Inferior parietal cortex (tissue), 1 donor: ENCODE measurements at regions not wholly inside any gene's neighbourhood (a gene's known extent, or its start where the extent isn't known, plus 50 kb on each side); places are given as distances from the start of the nearest gene placed in this dataset.

Experiments
- DNase-seq: peaks from one replicate; pipeline ENCODE4 v3.0.0-alpha.2; 2016; ENCODE audit errors: extremely low spot score

DNA sequence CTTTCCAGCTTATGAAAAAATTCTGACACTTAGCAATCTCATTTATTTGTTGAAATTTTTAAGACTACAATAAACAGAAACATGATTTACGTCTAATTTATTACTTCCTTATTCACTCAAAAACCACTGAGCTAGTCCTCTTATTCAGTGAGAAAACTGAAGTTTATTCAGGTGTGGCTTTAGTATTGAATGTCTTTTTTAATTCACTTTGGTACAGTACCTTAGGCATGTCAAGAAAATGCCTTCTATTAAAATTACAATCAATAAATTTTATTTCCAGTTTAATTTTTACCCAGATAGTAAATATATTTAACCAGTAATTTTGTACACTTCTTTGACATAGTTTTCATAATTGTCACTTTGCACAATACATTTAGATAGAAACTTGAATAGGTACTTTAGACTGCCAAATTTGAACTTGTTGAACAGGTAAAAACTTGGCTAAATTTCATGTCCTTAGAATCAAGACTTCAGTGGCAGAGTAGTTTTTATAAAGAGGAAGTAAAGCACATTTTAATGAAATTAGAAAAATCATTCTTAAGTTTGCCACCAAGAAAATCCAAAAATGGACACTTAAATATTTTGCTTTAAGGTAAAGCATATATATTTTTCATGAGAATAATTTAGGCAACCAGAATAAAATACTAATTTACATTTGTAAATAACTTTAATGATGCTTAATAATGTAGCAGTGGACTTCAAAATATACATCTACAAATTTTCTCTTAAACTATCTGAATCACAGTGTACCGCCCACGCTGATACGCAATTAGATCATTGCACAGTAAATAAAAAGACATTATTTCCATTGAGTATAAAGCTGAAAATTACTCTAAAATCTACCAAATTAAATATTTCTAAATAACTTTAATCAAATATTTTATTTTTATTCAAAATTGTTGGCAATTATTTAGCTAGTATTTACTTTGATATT, 159.1 kb downstream of the RASSF9 start:
- no peak for DNase-seq

DNA sequence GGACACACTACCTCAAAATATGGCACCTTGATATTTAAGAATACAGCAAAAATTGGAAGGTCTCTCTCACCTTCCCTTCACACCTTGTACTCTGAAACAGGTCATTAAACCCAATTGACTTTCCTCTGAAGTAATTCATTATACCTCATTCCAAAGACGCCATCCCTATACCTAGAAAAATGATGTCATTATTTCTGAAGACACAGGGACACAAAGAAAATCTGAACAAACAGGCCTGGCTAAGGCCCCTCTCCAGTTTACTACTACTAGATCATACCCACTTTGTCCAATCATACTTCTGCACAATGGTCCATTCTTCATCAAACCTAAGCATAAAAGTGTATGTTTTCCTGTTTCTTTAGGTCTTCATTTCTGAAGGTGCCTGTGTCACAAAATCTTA, 156.9 kb downstream of the RASSF9 start:
- DNase-seq, result no peak

DNA sequence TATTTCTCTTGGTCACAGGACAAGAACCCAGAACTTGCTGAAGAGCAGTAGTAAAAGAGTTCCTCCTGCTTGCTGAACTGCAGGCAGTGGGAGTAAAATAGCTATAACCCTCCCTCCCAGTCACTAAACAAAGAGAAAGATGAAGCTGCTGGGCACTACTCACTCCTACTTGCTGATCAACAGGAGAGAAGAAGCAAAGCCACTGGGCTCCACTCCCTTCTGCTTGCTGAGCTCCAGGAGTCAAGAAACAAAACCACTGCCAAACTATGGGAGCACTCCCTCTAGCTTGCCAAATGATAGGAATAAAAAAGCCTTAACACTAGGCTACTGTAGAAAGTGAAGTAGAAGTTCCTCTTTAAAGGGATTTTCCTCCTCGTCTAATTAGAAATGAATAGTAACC, 155.3 kb downstream of the RASSF9 start:
- no peak for DNase-seq

DNA sequence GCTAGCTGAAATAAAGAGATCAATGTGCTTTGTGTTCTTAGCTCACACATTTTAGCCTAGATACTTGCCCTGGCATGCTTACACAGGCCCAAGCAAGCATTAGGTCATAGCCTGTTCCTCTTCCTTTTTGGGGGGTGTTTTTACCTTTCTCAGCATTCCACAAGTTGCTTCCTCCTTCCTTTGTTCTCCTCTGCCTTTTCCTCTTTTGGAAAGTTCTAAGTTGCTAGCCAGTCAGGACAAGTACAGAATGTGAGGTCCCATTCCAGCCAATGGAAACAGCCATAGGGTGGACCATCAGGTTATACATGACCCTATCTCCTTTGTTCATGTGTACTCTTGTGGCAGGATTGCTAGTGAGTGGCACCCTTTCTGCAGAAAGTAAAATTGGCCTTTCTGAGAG, 154.9 kb downstream of the RASSF9 start:
- DNase-seq, result no peak

DNA sequence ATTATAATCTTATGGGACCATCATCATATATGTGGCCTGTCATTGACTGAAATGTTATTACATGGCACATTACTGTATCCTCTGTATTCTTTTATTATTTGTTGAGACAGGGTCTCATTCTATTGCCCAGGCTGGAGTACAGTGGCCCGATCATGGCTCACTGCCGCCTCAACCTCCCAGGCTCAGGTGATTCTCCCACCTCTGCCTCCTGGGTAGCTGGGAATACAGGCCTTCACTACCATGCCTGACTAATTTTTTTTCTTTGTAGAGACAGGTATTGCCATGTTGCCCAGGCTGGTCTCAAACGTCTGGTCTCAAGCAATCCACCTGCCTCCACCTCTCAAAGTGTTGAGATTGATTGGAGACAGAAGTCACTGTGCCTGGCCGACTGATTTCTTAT, 153.2 kb downstream of the RASSF9 start:
- DNase-seq, result no peak

DNA sequence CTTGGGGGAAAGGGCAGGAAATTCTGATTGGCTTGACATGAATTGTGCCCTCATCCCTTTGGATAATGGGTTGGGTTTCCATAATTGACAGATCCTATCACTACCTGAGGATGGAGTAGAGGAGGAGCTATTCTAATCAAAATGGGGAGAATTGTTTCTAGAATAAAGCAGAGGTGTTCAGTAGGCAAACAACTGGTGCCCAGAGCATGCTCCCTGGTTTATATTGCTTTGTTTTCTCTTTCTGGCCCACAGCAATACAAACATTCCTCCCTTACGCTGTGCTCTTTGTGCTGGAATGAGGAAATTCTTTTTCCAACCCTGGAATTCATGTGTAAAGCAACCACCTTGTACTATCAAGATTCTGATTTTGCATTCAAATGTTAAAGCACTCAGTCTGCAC, 147.4 kb downstream of the RASSF9 start:
- no peak for DNase-seq

DNA sequence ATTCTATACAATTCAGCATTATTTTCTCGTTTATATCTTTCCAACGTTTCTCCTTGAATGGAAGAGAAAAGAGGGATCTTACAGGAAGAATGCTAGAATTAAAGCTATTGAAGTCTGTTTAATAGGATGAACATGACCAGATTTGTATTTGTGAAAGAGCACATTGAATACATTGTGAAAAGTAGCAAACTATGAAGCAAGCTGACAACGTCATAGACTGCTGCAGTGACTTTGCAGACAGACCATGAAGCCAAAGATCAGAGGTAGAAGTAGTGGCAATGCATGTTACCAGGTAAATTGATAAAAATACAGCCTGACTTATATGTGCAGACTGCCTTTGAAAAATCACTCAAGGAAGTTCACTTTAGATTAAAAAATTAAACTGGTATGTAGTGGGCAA, 146.1 kb downstream of the RASSF9 start:
- no peak for DNase-seq

DNA sequence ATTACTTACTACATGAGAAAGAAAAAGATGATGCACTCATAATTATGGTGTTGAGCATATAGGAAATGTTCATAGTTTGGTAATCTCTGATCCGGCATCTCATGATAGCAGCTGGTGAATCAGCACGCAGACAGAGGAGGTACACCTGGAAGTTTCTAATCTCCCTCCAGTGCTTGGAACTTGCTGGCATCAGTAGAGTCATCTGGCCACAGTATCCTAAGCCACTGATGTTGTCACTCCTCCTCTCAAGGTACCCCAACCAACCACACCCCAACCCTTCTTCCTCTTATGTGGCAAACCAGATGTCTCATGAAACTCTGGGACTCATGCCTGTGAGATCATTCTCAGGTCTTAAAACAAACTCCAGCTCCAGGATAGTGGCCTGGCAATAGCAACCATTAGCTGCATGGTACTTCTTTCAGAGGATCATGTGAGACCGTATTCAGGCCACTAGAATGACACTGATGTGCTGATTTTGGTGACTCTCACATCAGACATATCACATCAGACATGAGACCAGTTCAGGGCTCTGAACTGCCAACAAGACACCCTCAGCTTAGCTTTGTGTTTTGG, 143.0 kb downstream of the RASSF9 start:
- no peak for DNase-seq

DNA sequence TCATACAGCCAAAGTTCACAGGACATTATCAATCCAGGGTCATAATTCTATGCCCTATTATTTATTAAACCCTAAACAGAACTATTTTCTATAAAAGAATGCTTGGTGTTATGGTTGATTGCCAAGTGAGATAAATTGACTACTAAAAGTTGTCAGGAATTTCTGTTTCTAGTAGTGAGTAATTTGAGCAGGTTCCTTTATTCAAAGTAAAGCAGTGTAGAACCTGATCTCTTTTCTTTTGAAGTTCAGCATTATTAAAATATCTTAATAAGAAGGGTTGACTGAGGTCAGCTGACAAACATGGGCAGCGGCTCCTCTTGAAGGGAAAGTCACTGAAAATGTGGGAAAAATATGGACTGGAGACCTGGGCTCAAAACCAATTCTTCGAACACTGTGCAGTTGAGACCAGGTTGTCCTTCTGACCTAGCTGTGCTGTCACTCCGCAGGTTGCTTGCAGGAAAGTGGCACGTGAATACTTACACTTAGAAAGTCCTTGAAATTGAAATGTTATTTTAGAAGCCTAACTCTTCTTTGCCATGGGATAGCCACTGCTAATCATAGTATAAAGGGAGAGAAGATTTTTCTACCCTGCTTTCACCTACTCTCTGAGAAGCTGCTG, 141.0 kb downstream of the RASSF9 start:
- no peak for DNase-seq

DNA sequence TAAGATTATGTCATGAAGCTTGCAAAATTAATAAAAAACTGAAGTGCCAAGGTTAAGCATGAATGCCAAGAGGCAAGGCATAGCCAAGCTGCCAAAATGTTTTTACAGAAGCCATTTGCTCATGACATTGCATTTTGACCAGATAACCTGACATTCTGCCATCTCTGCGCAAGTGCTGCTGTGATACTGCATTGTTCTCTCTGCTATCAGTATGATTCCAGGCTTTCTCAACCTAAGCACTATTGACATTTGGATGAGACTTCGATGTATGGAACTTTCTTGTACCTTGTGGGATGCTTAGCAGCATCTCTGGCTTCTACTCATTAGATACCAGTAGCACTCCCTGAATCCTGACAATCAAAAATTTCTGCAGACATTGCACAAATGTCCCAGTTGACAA, 139.2 kb downstream of the RASSF9 start:
- DNase-seq, result no peak

DNA sequence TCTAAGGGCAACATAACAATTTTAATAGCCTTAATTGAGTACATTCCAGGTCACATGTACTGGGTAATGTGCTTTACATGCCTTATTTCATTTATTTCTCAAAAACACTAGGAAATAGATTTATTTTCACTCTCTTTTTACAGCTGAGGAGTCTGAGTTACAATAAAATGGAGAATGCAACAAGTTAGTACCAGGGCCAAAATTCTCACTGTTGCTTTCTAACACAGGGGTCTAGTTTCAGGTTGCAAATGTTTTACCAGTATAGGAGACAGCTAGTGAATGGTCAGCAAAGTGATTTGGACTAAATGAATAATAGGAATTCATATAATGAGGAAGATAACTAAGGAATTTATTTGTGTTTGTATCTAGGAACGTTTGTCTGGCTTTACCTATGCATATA, 137.3 kb downstream of the RASSF9 start:
- DNase-seq, result no peak

DNA sequence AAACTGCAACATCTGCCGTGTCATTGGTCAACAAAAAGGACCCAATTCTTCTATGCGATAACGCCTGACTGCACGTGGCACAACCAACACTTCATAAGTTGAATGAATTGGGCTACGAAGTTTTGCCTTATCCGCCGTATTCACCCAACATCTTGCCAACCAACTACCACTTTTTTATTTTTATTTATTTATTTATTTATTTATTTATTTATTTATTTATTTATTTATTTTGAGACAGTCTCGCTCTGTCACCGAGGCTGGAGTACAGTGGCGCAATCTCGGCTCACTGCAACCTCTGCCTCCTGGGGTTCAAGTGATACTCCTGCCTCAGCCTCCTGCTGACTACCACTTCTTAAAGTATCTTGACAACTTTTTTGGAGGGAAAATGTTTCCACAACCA, 127.4 kb downstream of the RASSF9 start:
- DNase-seq, result no peak

DNA sequence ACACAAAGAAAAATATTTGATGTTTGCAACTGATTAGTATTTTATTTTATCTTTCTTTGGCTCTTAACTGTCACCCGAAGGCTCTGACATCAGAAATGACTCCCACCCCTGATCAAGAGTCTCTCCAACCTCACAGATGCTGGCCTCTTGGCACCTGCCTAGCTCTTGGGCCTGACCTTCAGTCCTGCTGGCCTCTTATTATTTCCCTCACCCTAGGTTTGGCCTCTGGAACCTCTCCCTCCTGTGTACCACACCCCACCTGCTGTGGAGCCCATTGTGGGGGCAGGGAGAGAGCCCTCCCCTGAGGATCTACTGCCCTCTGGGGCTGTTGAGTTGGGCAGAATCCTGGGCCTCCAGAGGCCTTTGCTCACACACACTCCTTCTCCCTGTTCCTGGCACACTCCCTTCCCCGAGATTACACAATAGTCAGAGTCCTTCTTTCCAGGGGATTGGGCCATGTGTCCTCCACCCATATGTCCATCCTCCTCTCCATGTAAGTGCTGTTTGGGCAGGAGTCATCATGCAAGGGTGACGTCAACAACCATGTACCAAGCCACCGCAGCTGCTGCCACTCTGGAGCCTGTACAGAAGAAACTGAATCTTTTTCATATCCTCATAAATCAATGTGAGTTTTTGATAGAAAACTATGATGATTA, 124.3 kb downstream of the RASSF9 start:
- no peak for DNase-seq

DNA sequence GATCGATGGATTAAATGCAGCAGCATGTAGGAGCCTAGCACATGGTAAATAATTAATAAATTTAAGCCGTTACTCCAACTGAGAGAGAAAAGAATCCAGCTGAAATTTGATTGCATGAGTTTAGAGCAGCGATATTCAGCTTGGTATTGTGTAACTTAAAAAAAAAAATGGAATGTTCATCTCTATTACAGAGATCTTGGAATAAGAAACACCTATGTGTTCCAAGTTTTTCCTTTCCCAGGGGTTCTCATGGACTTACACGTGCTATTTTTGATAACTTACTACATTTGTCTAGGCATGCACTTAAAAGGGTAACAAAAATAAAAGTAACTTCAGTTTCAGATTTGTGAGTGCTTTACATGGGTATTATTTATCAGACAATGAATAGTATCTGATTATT, 122.8 kb downstream of the RASSF9 start:
- no peak for DNase-seq

DNA sequence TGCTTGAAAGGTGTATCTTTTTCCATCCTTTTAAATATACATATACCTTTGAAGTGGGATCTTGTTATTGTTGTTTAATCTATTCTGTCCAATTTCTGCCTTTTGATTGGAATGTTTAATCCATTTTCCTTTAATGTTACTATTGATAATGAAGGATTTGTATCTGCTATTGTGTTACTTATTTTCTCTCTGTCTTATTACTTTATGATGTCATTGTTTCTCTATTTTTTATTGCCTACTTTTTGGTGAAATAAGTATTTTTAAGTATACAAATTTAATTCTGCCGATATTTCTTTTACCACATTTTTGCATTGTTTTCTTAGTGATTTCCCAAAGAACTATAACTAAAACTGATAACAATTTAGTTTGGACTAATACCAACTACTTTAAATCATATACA, 121.8 kb downstream of the RASSF9 start:
- no peak for DNase-seq

DNA sequence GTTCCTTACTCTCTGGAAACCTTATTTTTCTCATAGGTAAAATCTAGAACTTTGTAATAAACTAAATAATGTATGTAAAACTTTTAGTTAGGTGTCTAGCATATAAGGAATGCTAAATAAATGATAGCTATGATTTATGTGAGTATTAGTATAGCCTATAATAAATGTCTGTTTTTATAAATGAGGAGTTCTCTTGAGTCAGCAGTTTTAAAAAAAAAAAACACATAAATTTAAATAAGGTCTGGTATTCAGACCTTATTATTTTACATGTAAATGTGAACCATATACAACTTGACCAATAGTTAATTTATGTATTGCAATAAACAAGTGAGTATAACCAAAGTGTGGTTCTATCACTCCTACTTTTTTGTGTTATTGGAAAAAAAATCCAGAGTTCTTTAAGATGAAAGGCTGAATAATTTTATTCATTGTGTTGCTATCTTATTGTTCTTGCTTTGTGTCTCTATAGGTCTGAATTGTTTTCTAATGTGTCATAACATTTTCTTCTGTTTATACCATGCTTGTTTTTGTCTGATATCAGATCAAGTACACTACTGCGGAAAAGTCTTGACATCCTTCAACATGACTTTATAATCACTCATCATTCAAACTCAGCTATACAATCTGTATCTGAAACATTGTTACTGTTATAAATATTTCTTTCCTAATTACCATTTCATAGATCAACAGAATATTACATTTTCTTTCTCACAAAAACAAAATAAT, 115.7 kb downstream of the RASSF9 start:
- no peak for DNase-seq

DNA sequence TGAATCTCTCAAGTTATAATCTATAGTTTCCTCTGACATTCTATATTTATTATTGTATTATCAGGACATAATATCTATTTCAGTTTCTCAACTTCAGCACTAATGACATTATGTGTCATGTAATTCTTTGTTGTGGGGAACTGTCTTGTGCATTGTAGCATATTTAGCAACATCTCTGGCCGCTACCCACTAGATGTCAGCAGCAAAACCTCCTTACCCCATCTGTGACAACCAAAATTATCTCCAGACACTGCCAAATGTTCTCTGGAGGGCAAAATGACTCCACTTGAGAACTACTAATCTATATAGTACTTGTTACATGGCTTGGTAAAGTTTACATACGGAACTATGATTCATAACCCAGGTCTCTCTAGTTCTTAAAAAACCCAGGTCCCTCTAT, 110.2 kb downstream of the RASSF9 start:
- DNase-seq, result no peak

DNA sequence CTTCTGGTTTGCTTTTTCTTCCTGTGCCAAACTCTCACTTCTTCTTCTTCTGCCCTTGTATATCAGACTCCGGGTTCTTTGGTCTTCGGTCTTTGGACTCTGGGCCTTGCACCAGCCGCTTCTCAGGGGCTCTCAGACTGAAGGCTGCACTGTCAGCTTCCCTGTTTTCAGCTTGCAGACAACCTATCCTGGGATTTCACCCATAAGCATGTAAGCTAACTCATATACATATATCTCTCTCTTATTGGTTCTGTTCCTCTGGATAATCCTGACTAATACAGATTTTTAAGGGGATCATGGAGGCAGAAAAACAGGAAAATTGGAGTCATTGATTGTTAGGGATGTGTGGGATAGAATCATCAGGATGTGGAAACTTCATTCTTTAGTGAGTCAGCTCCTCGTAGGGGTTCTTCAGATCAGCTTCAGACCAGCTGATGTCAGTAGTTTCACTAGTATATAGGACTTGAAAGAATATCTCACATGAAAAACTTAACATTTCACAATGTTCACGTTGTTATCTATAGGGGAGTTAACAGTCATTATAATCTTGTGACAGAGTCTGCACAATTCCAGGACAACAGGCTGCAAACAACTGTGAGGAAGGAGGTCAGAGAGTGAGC, 102.9 kb downstream of the RASSF9 start:
- no peak for DNase-seq

DNA sequence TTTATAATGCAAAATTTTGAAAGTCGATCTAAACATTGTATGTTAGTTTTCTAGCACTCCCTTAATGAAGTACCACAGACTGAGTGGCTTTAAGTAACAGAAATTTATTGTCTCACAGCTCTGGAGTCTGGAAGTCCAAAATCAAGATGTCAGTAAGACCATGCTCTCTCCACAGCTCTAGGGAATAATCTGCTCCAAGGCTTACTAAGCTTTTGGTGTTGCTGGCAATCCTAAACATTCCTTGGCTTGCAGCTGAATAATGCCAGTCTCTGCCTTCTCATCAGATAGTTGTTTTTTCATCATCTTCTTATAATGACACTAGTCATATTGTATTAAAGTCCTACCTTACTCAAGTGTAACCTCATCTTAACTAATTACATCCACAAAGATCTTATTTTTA, 102.2 kb downstream of the RASSF9 start:
- no peak for DNase-seq

DNA sequence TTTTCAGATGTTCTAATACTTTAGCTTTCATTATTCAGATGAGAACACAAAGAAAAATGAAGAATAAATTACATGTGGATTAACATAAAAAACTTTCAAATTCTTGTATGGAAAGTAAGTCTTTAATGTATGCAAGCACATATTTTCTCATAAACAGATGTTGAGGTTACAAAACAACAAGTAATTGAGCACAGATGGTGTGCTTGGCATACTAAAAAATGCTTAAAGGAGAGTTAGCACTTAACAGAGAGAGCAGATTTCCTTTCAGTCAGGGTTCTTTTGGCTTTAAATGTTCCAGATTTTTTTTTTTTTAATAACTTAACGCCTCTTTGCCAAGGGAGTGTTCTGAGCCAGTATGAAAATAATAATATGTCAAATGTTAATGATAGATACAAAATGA, 96.0 kb downstream of the RASSF9 start:
- DNase-seq, result no peak

DNA sequence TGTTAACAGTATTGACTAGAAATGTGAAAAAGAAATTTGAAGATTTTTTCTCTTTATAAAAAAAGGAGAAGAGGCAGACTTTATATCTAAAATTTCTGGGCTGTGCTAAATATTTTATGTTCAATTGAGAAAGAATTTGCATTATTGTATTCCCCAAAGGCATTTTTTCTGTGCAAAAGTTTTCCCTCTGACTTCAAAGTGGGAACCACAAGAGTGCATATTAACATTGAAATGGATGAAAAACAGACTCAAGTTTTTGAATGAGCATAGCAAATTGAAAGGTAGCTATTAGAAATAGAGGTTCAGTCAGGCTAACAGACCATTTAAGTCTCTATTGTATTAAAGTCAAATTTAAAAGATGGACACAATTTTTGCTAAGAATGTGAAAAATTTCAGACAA, 95.2 kb downstream of the RASSF9 start:
- no peak for DNase-seq
